Small intestine (tissue), 7 donors: ENCODE measurements at regions not wholly inside any gene's neighbourhood (a gene's known extent, or its start where the extent isn't known, plus 50 kb on each side); places are given as distances from the start of the nearest gene placed in this dataset.

Experiments
- DNase-seq, 2 donors: peaks; one replicate each; pipeline versions ENCODE4 v3.0.0 to v3.0.0-alpha.2; 2013
- FAIRE-seq: peaks from 2 replicates; lab custom pipeline; 2012; peaks lifted over from hg19 to GRCh38; lab: Jason Lieb, UNC
- H3K27ac ChIP-seq, 3 donors: one replicate each; pipeline ENCODE4 v1.5.1; 2013; ENCODE audit warnings: low read length in 2 of 3, mild to moderate bottlenecking in 2 of 3, control low read depth in 1 of 3, inconsistent platforms in 1 of 3, low read depth in 1 of 3, moderate library complexity in 1 of 3
- H3K27me3 ChIP-seq, 3 donors: one replicate each; pipeline ENCODE4 v1.6.1; 2013; ENCODE audit warnings: low read length in 3 of 3, inconsistent platforms in 1 of 3; ENCODE audit not compliant: control insufficient read depth in 3 of 3, insufficient read depth in 3 of 3
- H3K36me3 ChIP-seq, 3 donors: one replicate each; pipeline ENCODE4 v1.6.1; 2013; ENCODE audit warnings: low read length in 3 of 3, inconsistent platforms in 1 of 3, low read depth in 1 of 3, mild to moderate bottlenecking in 1 of 3, moderate library complexity in 1 of 3; ENCODE audit not compliant: control insufficient read depth in 3 of 3, insufficient read depth in 2 of 3
- H3K4me1 ChIP-seq, 3 donors: one replicate each; pipeline ENCODE4 v1.6.1; 2013; ENCODE audit warnings: low read length in 2 of 3, inconsistent platforms in 1 of 3, low read depth in 1 of 3, mild to moderate bottlenecking in 1 of 3, moderate library complexity in 1 of 3; ENCODE audit not compliant: control insufficient read depth in 3 of 3, insufficient read depth in 2 of 3
- H3K4me3 ChIP-seq, 3 donors: one replicate each; pipeline ENCODE4 v1.5.1; 2013; ENCODE audit warnings: low read length in 3 of 3, control low read depth in 1 of 3, inconsistent platforms in 1 of 3, low read depth in 1 of 3, mild to moderate bottlenecking in 1 of 3, moderate library complexity in 1 of 3
- H3K9me3 ChIP-seq, 2 donors: one replicate each; pipeline ENCODE4 v1.6.1; 2013; ENCODE audit warnings: low read depth in 1 of 2, low read length in 1 of 2; ENCODE audit not compliant: control insufficient read depth in 2 of 2, insufficient read depth in 1 of 2
- WGBS, 3 donors: extraction: QIAGEN DNeasy Blood & Tissue Kit; methylation state at CpG; one replicate each; pipeline ENCODE4 v1.1.7; 2013; 5-methylcytosine and 5-hydroxymethylcytosine counted together
- donor health status: healthy with polysubstance abuse.
- donor health status: control.
- donor health status: control.
- donor health status: Bipolar disorder and iron deficiency.
- donor health status: healthy.

GRCh38 chr5:175195698-175196656 lies 248.0 kb downstream of the DRD1 start:
- 17 to 30% (median 23%) methylated on average over 11 of the region's 11 CpGs for WGBS, 3 donors

GRCh38 chr5:175181331-175181730 lies 262.7 kb downstream of the DRD1 start:
- DNase-seq: no peak
- Histone ChIP-seq H3K4me1 (no peaks in the 10 kb centered on the region), H3K27me3 (no peaks in the 10 kb centered on the region), H3K27ac (no peak overlapping the region), H3K4me3 (no peak overlapping the region), H3K9me3 (no peaks in the 10 kb centered on the region), H3K36me3 (no peaks in the 10 kb centered on the region)
- WGBS, 3 donors: 73 to 80% (median 80%) methylated on average over 3 of the region's 3 CpGs
- no peak for FAIRE-seq

More at GRCh38 chr5:175195698-175196656, 248.0 kb downstream of the DRD1 start:
- Histone ChIP-seq H3K4me3 (no peak overlapping the region), H3K4me1 (peaks cover 0 to 20% (median 0%) of the 10 kb centered on the region in 3 donors), H3K27ac (peak overlapping the region in 1 of 3 donors; percentile 46), H3K9me3 (peaks cover 0 to 5% of the 10 kb centered on the region in 2 donors), H3K27me3 (no peaks in the 10 kb centered on the region), H3K36me3 (no peaks in the 10 kb centered on the region)
- DNase-seq (peak; percentile 46 to 89), FAIRE-seq (no peak)

GRCh38 chr5:175170899-175171298 lies 273.1 kb downstream of the DRD1 start:
- 71 to 88% (median 73%) methylated on average over 1 of the region's 1 CpG for WGBS, 3 donors
- Histone ChIP-seq H3K4me1 (no peaks in the 10 kb centered on the region), H3K4me3 (no peak overlapping the region), H3K27ac (no peak overlapping the region), H3K27me3 (no peaks in the 10 kb centered on the region), H3K36me3 (no peaks in the 10 kb centered on the region), H3K9me3 (no peaks in the 10 kb centered on the region)
- FAIRE-seq (no peak), DNase-seq (no peak)

- FAIRE-seq (no peak), DNase-seq (no peak)
- H3K27me3 ChIP-seq: peaks cover 0 to under 1% (median 0%) of the 10 kb centered on the region in 3 donors
- WGBS, 3 donors: 86 to 91% (median 89%) methylated on average over 8 of the region's 8 CpGs
- no peaks in the 10 kb centered on the region for H3K4me1 ChIP-seq
- no peak overlapping the region for H3K4me3 ChIP-seq
- H3K36me3 ChIP-seq: no peaks in the 10 kb centered on the region
- no peaks in the 10 kb centered on the region for H3K9me3 ChIP-seq
- H3K27ac ChIP-seq: no peak overlapping the region
These were observed 275.0 kb downstream of the DRD1 start for GRCh38 chr5:175168882-175169507.

GRCh38 chr5:175166026-175166425 lies 278.0 kb downstream of the DRD1 start:
- H3K4me3 ChIP-seq: no peak overlapping the region
- DNase-seq: no peak
- no peaks in the 10 kb centered on the region for H3K36me3 ChIP-seq
- H3K27me3 ChIP-seq: peaks cover 0 to 3% (median 0%) of the 10 kb centered on the region in 3 donors
- H3K4me1 ChIP-seq: no peaks in the 10 kb centered on the region
- WGBS, 3 donors: 41 to 71% (median 52%) methylated on average over 2 of the region's 2 CpGs
- no peak for FAIRE-seq
- no peak overlapping the region for H3K27ac ChIP-seq
- H3K9me3 ChIP-seq: no peaks in the 10 kb centered on the region

- FAIRE-seq: no peak
- Histone ChIP-seq H3K27me3 (peaks cover 0 to 3% (median 0%) of the 10 kb centered on the region in 3 donors), H3K9me3 (no peaks in the 10 kb centered on the region), H3K36me3 (no peaks in the 10 kb centered on the region), H3K27ac (no peak overlapping the region), H3K4me3 (no peak overlapping the region), H3K4me1 (no peaks in the 10 kb centered on the region)
- no peak for DNase-seq
- WGBS, 3 donors: 70 to 82% (median 72%) methylated on average over 10 of the region's 10 CpGs
These were observed 280.3 kb downstream of the DRD1 start for GRCh38 chr5:175163586-175164275.

GRCh38 chr5:175162036-175162435 lies 281.9 kb downstream of the DRD1 start:
- Histone ChIP-seq H3K4me1 (no peaks in the 10 kb centered on the region), H3K36me3 (no peaks in the 10 kb centered on the region), H3K4me3 (no peak overlapping the region), H3K27ac (no peak overlapping the region), H3K27me3 (peaks cover 0 to 3% (median 0%) of the 10 kb centered on the region in 3 donors), H3K9me3 (no peaks in the 10 kb centered on the region)
- DNase-seq (no peak), FAIRE-seq (no peak)
- WGBS, 3 donors: 65 to 72% (median 72%) methylated on average over 6 of the region's 6 CpGs

- Histone ChIP-seq H3K27ac (no peak overlapping the region), H3K9me3 (no peaks in the 10 kb centered on the region), H3K4me1 (no peaks in the 10 kb centered on the region), H3K27me3 (peaks cover 0 to 3% (median 0%) of the 10 kb centered on the region in 3 donors), H3K36me3 (no peaks in the 10 kb centered on the region), H3K4me3 (no peak overlapping the region)
- FAIRE-seq (no peak), DNase-seq (peak in 1 of 2 donors; percentile 6)
- 43 to 50% (median 45%) methylated on average over 3 of the region's 3 CpGs for WGBS, 3 donors
These were observed 284.0 kb downstream of the DRD1 start for GRCh38 chr5:175159956-175160355.
